ENCODE measurements at regions not wholly inside any gene's neighbourhood (a gene's known extent, or its start where the extent isn't known, plus 50 kb on each side); places are given as distances from the start of the nearest gene placed in this dataset.

GRCh38 chr2:134011936-134012586 is 241.8 kb upstream of the MGAT5 start:
- H3K4me2 ChIP-seq (ENCODE audit: low read length) = no peak overlapping the region
- no peak overlapping the region for H3K9ac ChIP-seq (ENCODE audit: low read length)
- no peaks in the 10 kb centered on the region for H3K27me3 ChIP-seq (ENCODE audit: insufficient read depth, low read depth, low read length)
- no peaks in the 10 kb centered on the region for H3K9me3 ChIP-seq (ENCODE audit: low read length)
- no peaks in the 10 kb centered on the region for H4K20me1 ChIP-seq (ENCODE audit: insufficient read depth)
- H2AFZ ChIP-seq (ENCODE audit: low read depth, low read length) = no peak overlapping the region
- no peaks in the 10 kb centered on the region for H3F3A ChIP-seq (ENCODE audit: insufficient read depth, low read length, poor library complexity, severe bottlenecking)
- no peaks in the 10 kb centered on the region for H3K36me3 ChIP-seq (ENCODE audit: insufficient read depth, low read length)
- no peak for TF ChIP-seq EP300 (conservative IDR thresholded peaks at IDR 0.05; ENCODE audit: poor library complexity, severe bottlenecking)
- no peak for TF ChIP-seq EZH2 (IDR thresholded peaks at IDR 0.05; ENCODE audit: borderline replicate concordance, insufficient read depth, low read length, poor library complexity, severe bottlenecking)
- no peak for TF ChIP-seq RAD21 (conservative IDR thresholded peaks at IDR 0.05)
- TF ChIP-seq TAF1 (IDR thresholded peaks at IDR 0.05; ENCODE audit: low read depth) = no peak
- no peak for TF ChIP-seq POLR2AphosphoS5 (IDR thresholded peaks at IDR 0.05)
- no peak for TF ChIP-seq MXI1 (conservative IDR thresholded peaks at IDR 0.05; ENCODE audit: poor library complexity, severe bottlenecking)
- TF ChIP-seq CTCF (IDR thresholded peaks at IDR 0.05; ENCODE audit: poor library complexity, severe bottlenecking) = no peak
- TF ChIP-seq SMC3 (conservative IDR thresholded peaks at IDR 0.05; ENCODE audit: poor library complexity) = no peak
- no peaks in the 10 kb centered on the region for H3K79me2 ChIP-seq (replicated peaks; ENCODE audit: insufficient read depth, low read length)
- no peaks in the 10 kb centered on the region for H3K9me2 ChIP-seq (ENCODE audit: insufficient read depth, low read length)
- no peak overlapping the region for H3K4me3 ChIP-seq (ENCODE audit: low read length)
- H3K27ac ChIP-seq (ENCODE audit: low read length) = no peak overlapping the region

GRCh38 chr2:134014196-134014960 is 239.5 kb upstream of the MGAT5 start:
- Histone ChIP-seq H3K27me3 (ENCODE audit: insufficient read depth, low read depth, low read length) (no peaks in the 10 kb centered on the region), H3K4me2 (ENCODE audit: low read length) (no peak overlapping the region), H3K36me3 (ENCODE audit: insufficient read depth, low read length) (no peaks in the 10 kb centered on the region), H3F3A (ENCODE audit: insufficient read depth, low read length, poor library complexity, severe bottlenecking) (no peaks in the 10 kb centered on the region), H4K20me1 (ENCODE audit: insufficient read depth) (no peaks in the 10 kb centered on the region), H3K27ac (ENCODE audit: low read length) (no peak overlapping the region), H3K9me2 (ENCODE audit: insufficient read depth, low read length) (no peaks in the 10 kb centered on the region), H2AFZ (ENCODE audit: low read depth, low read length) (no peak overlapping the region), H3K9me3 (ENCODE audit: low read length) (no peaks in the 10 kb centered on the region), H3K9ac (ENCODE audit: low read length) (no peak overlapping the region), H3K79me2 (replicated peaks; ENCODE audit: insufficient read depth, low read length) (no peaks in the 10 kb centered on the region), H3K4me3 (ENCODE audit: low read length) (no peak overlapping the region)
- TF ChIP-seq CTCF (IDR thresholded peaks at IDR 0.05; ENCODE audit: poor library complexity, severe bottlenecking) = no peak
- no peak for TF ChIP-seq RAD21 (conservative IDR thresholded peaks at IDR 0.05)
- TF ChIP-seq POLR2AphosphoS5 (IDR thresholded peaks at IDR 0.05) = no peak
- no peak for TF ChIP-seq TAF1 (IDR thresholded peaks at IDR 0.05; ENCODE audit: low read depth)
- no peak for TF ChIP-seq MXI1 (conservative IDR thresholded peaks at IDR 0.05; ENCODE audit: poor library complexity, severe bottlenecking)
- no peak for TF ChIP-seq REST (IDR thresholded peaks at IDR 0.05; ENCODE audit: borderline replicate concordance)
